Body of pancreas (tissue), 4 donors: ENCODE measurements at regions not wholly inside any gene's neighbourhood (a gene's known extent, or its start where the extent isn't known, plus 50 kb on each side); places are given as distances from the start of the nearest gene placed in this dataset.

ENCODE experiments used
- ATAC-seq: fragments of 150-250 bp; one replicate; pipeline ENCODE4 v1.9.1; 2016
- DNase-seq, 4 donors: peaks; one replicate each; pipeline ENCODE4 v3.0.0-alpha.2; 2019
- H3K27ac ChIP-seq, 4 donors: fragments of 200-600 bp; sonication (generic); 1 replicate in 3 of 4; 2 replicates in 1 of 4; pipeline versions ENCODE4 v1.5.1 to v1.6.1; 2016 to 2019; ENCODE audit warnings: mild to moderate bottlenecking in 1 of 4, mixed read lengths in 1 of 4, moderate library complexity in 1 of 4
- H3K27me3 ChIP-seq, 2 donors: fragments of 200-600 bp; sonication (generic); one replicate each; pipeline ENCODE4 v1.6.0; 2016; ENCODE audit warnings: mild to moderate bottlenecking in 1 of 2
- H3K36me3 ChIP-seq, 2 donors: fragments of 200-600 bp; sonication (generic); replicated peaks in 1 of 2; 2 replicates each; pipeline ENCODE4 v1.5.1; 2016; ENCODE audit warnings: low read depth in 2 of 2; ENCODE audit not compliant: insufficient read depth in 1 of 2
- H3K4me1 ChIP-seq: fragments of 200-600 bp; sonication (generic); one replicate; pipeline ENCODE4 v1.6.0; 2016
- H3K4me3 ChIP-seq, 2 donors: fragments of 200-600 bp; sonication (generic); 1 replicate in 1 of 2; 2 replicates in 1 of 2; pipeline ENCODE4 v1.5.1; 2016 to 2019
- H3K9me3 ChIP-seq, 3 donors: fragments of 200-600 bp; sonication (generic); 1 replicate in 2 of 3; 2 replicates in 1 of 3; pipeline ENCODE4 v1.5.1; 2016
- CTCF ChIP-seq, 7 experiments: fragments of 450-650 bp in 4 of 7; fragments of 200-600 bp in 3 of 7; sonication (generic) in 3 of 7; IDR thresholded peaks; one replicate each; pipeline ENCODE4 v1.5.1; 2016 to 2019; ENCODE audit warnings: antibody characterized with exemption in 7 of 7
- POLR2A ChIP-seq, 3 donors: fragments of 450-650 bp; IDR thresholded peaks; one replicate each; pipeline ENCODE4 v1.6.1; 2016; ENCODE audit warnings: antibody characterized with exemption in 3 of 3, mild to moderate bottlenecking in 2 of 3
- WGBS, 2 donors: methylation state at CpG; one replicate each; pipeline ENCODE4 v1.1.5; 2017; 5-methylcytosine and 5-hydroxymethylcytosine counted together
- intact Hi-C: fragments of 100-400 bp; cut with DNase I; formaldehyde crosslinking; loops from one replicate; pipeline ENCODE4 v1.15.1; 2023

- 63 to 79% methylated on average over 5 of the region's 5 CpGs for WGBS, 2 donors
- DNase-seq (no peak), ATAC-seq (no peak)
- Histone ChIP-seq H3K4me3 (no peak overlapping the region), H3K27me3 (no peaks in the 10 kb centered on the region), H3K9me3 (no peaks in the 10 kb centered on the region), H3K36me3 (no peaks in the 10 kb centered on the region), H3K4me1 (no peaks in the 10 kb centered on the region), H3K27ac (no peak overlapping the region)
- intact Hi-C loops = no loop called here
- no peak for TF ChIP-seq CTCF (IDR thresholded peaks at IDR 0.05)
- no peak for TF ChIP-seq POLR2A (IDR thresholded peaks at IDR 0.05)
These were observed 487.5 kb upstream of the SGCD start for GRCh38 chr5:155839251-155840037.

- Histone ChIP-seq H3K4me3 (no peak overlapping the region), H3K36me3 (no peaks in the 10 kb centered on the region), H3K9me3 (no peaks in the 10 kb centered on the region), H3K27ac (no peak overlapping the region), H3K4me1 (no peaks in the 10 kb centered on the region), H3K27me3 (no peaks in the 10 kb centered on the region)
- TF ChIP-seq POLR2A (IDR thresholded peaks at IDR 0.05) (no peak), CTCF (IDR thresholded peaks at IDR 0.05) (no peak)
- 56 to 60% methylated on average over 4 of the region's 4 CpGs for WGBS, 2 donors
- no peak for ATAC-seq
- intact Hi-C loops = no loop called here
- no peak for DNase-seq
These were observed 482.4 kb upstream of the SGCD start for GRCh38 chr5:155844542-155844941.

DNA sequence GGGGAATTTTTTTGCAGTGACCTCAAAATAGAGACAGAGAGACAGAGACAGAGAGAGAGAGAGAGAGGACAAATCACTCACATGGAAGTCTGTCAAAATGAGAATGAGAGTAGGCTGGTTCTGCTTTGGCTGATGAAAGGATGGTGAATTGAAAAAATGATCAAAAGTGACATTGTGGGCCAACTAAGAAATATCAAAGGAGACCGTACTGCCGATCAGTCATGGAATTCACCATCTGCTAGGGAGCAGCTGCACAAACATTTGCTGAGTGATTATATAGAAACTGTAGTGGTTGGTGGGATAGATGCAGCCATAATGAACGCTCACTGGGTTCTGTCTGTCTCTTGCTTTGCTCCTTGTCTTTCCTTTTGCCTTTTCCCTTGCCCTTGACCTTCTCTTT is 476.6 kb upstream of the SGCD start:
- no peak for TF ChIP-seq POLR2A (IDR thresholded peaks at IDR 0.05)
- no peak for TF ChIP-seq CTCF (IDR thresholded peaks at IDR 0.05)
- intact Hi-C loops = no loop called here
- WGBS, 2 donors = 6 to 22% methylated on average over 3 of the region's 3 CpGs
- Histone ChIP-seq H3K27me3 (no peaks in the 10 kb centered on the region), H3K27ac (no peak overlapping the region), H3K4me1 (no peaks in the 10 kb centered on the region), H3K4me3 (no peak overlapping the region), H3K36me3 (no peaks in the 10 kb centered on the region), H3K9me3 (no peaks in the 10 kb centered on the region)
- ATAC-seq (no peak), DNase-seq (no peak)

DNA sequence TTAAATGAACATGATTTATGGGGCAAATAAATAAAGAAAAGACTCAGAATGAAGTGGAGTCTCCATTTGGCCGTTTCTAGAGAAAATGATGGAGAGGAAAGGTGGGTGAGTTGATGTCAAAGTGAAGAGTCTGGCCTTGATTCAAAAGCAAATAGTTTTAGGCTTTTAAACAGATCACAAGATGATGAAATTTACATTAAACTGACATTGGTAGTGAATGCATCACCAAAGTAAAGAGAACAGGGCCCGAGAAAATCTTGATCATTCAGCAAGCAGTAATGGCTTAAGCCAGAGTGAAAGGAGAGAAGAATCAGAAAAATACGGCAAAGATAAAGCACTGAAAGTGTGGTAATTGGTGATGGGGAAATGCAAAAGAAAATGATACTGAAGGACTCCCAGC is 460.0 kb upstream of the SGCD start:
- 49 to 52% methylated on average over 3 of the region's 3 CpGs for WGBS, 2 donors
- ATAC-seq = no peak

More for the DNA sequence above, 460.0 kb upstream of the SGCD start:
- TF ChIP-seq POLR2A (IDR thresholded peaks at IDR 0.05) (no peak), CTCF (IDR thresholded peaks at IDR 0.05) (no peak)
- DNase-seq = no peak
- Histone ChIP-seq H3K27ac (no peak overlapping the region), H3K9me3 (no peaks in the 10 kb centered on the region), H3K36me3 (no peaks in the 10 kb centered on the region), H3K4me3 (no peak overlapping the region), H3K27me3 (no peaks in the 10 kb centered on the region), H3K4me1 (no peaks in the 10 kb centered on the region)
- intact Hi-C loops = no loop called here
